PC-3 (cell line): ENCODE measurements at regions not wholly inside any gene's neighbourhood (a gene's known extent, or its start where the extent isn't known, plus 50 kb on each side); places are given as distances from the start of the nearest gene placed in this dataset.

ENCODE experiments used
- ATAC-seq: fragments of 200-7000 bp; cut with Tn5 transposase; 2 replicates; pipeline ENCODE4 v1.9.1; 2020; ENCODE audit warnings: mild to moderate bottlenecking, moderate library complexity
- BruUV-seq: library from RNA; stranded (reverse); fragments of 400-500 nt; replicated peaks from 2 replicates; lab custom pipeline; 2021; lab: Mats Ljungman, UMichigan
- CTCF ChIA-PET: fragments of 300-600 bp; sonication (Branson Sonifier 250); formaldehyde crosslinking; loops from one replicate; lab custom pipeline; 2022; ENCODE audit warnings: antibody characterized with exemption; lab: Charles Lee
- POLR2A ChIA-PET: fragments of 300-600 bp; sonication (Branson Sonifier 250); formaldehyde crosslinking; loops from one replicate; lab custom pipeline; 2022; ENCODE audit warnings: antibody characterized with exemption; ENCODE audit not compliant: unreplicated experiment; lab: Charles Lee
- DNase-seq: peaks from one replicate; pipeline ENCODE4 v3.0.0-alpha.2; 2015
- H2AFZ ChIP-seq: fragments of 300-600 bp; sonication (generic); 2 replicates; pipeline ENCODE4 v1.6.0; 2016; ENCODE audit warnings: antibody characterized with exemption, low read length
- H3F3A ChIP-seq: fragments of 300-600 bp; sonication (generic); one replicate; pipeline ENCODE4 v1.6.0; 2017; ENCODE audit warnings: antibody characterized with exemption, low read length, control low read depth, mild to moderate bottlenecking; ENCODE audit not compliant: unreplicated experiment
- H3K27ac ChIP-seq: fragments of 300-600 bp; sonication (generic); 2 replicates; pipeline ENCODE4 v1.5.1; 2016; ENCODE audit warnings: mild to moderate bottlenecking, low read length
- H3K27me3 ChIP-seq: fragments of 300-600 bp; sonication (generic); 2 replicates; pipeline ENCODE4 v1.6.1; 2016; ENCODE audit warnings: low read length, mixed read lengths
- H3K36me3 ChIP-seq: fragments of 300-600 bp; sonication (generic); 2 replicates; pipeline ENCODE4 v1.6.1; 2016; ENCODE audit warnings: low read depth, mixed run types, low read length, mixed read lengths
- H3K4me1 ChIP-seq: fragments of 300-600 bp; sonication (generic); 2 replicates; pipeline ENCODE4 v1.5.1; 2016; ENCODE audit warnings: low read length; ENCODE audit not compliant: insufficient read depth
- H3K4me2 ChIP-seq: fragments of 300-600 bp; sonication (generic); 2 replicates; pipeline ENCODE4 v1.6.0; 2016; ENCODE audit warnings: low read length
- H3K4me3 ChIP-seq: fragments of 300-600 bp; sonication (generic); 2 replicates; pipeline ENCODE4 v1.5.1; 2016; ENCODE audit warnings: mild to moderate bottlenecking, low read length, mixed read lengths
- H3K79me2 ChIP-seq: fragments of 300-600 bp; sonication (generic); 2 replicates; pipeline ENCODE4 v1.6.1; 2017; ENCODE audit warnings: low read length, mixed read lengths
- H3K9ac ChIP-seq: fragments of 300-600 bp; sonication (generic); 2 replicates; pipeline ENCODE4 v1.6.0; 2016; ENCODE audit warnings: mild to moderate bottlenecking, low read length
- H3K9me2 ChIP-seq: fragments of 300-600 bp; sonication (generic); replicated peaks from 2 replicates; pipeline ENCODE4 v1.6.1; 2016; ENCODE audit warnings: mixed run types, low read length, mixed read lengths
- H3K9me3 ChIP-seq: fragments of 300-600 bp; sonication (generic); 2 replicates; pipeline ENCODE4 v1.6.1; 2016; ENCODE audit warnings: low read length, mixed read lengths
- H4K20me1 ChIP-seq: fragments of 300-600 bp; sonication (generic); 2 replicates; pipeline ENCODE4 v1.6.1; 2016; ENCODE audit warnings: low read length, mixed read lengths
- EZH2 ChIP-seq: fragments of 300-600 bp; sonication (generic); IDR thresholded peaks from one replicate; pipeline ENCODE4 v1.6.1; 2017; ENCODE audit warnings: antibody characterized with exemption, mild to moderate bottlenecking, low read length; ENCODE audit not compliant: unreplicated experiment
- EZH2phosphoT487 ChIP-seq: fragments of 300-600 bp; sonication (generic); IDR thresholded peaks from 2 replicates; pipeline ENCODE4 v1.6.1; 2018; ENCODE audit warnings: mild to moderate bottlenecking, antibody characterized with exemption, low read length, borderline replicate concordance
- intact Hi-C: fragments of 100-400 bp; cut with micrococcal nuclease; formaldehyde crosslinking; loops from 2 replicates; pipeline ENCODE4 v1.9.0; 2023
- TF ChIP-seq, protein P1 (sequence below): fragments of 300-600 bp; sonication (generic); conservative IDR thresholded peaks from 2 replicates; pipeline ENCODE4 v1.5.1; 2017; ENCODE audit warnings: antibody characterized with exemption, low read depth, mild to moderate bottlenecking, low read length

DNA sequence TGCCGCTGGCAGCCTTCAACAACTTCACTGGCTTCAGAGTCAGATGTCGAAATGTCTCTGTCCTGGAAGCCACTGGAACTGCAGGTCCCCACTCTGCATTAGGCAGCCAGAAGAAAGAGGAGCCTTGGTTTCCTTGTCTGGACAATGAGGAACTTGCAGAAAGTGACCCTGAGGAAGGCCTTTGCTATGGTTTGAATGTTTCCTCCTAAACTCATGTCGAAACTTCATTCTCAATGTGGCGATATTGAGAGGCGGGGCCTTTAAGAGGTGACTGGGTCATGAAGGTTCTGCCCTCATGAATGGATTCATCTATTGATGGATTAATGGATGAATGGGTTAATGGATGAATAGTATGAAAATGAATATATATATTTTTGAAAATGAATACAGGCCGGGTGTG, 61.6 kb upstream of the GPR26 start:
- H3K36me3 ChIP-seq, result no peaks in the 10 kb centered on the region
- no peaks in the 10 kb centered on the region for H3K4me1 ChIP-seq
- H2AFZ ChIP-seq, result no peak overlapping the region
- no peak overlapping the region for H3K4me2 ChIP-seq
- peaks cover 19% of the 10 kb centered on the region for H3K27me3 ChIP-seq
- BruUV-seq, result no TSS peak
- H3K27ac ChIP-seq, result no peak overlapping the region
- H3K79me2 ChIP-seq, result no peaks in the 10 kb centered on the region
- CTCF ChIA-PET, result no interaction called here
- no peaks in the 10 kb centered on the region for H4K20me1 ChIP-seq
- no peak for ATAC-seq
- no peak for TF ChIP-seq EZH2phosphoT487
- TF ChIP-seq, protein P1, sequence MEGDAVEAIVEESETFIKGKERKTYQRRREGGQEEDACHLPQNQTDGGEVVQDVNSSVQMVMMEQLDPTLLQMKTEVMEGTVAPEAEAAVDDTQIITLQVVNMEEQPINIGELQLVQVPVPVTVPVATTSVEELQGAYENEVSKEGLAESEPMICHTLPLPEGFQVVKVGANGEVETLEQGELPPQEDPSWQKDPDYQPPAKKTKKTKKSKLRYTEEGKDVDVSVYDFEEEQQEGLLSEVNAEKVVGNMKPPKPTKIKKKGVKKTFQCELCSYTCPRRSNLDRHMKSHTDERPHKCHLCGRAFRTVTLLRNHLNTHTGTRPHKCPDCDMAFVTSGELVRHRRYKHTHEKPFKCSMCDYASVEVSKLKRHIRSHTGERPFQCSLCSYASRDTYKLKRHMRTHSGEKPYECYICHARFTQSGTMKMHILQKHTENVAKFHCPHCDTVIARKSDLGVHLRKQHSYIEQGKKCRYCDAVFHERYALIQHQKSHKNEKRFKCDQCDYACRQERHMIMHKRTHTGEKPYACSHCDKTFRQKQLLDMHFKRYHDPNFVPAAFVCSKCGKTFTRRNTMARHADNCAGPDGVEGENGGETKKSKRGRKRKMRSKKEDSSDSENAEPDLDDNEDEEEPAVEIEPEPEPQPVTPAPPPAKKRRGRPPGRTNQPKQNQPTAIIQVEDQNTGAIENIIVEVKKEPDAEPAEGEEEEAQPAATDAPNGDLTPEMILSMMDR, result no peak
- TF ChIP-seq EZH2, result no peak
- H3K9me2 ChIP-seq, result no peaks in the 10 kb centered on the region
- DNase-seq, result no peak
- no peaks in the 10 kb centered on the region for H3F3A ChIP-seq
- intact Hi-C loops, result no loop called here
- POLR2A ChIA-PET, result no interaction called here
- H3K9me3 ChIP-seq, result no peaks in the 10 kb centered on the region
- H3K9ac ChIP-seq, result no peak overlapping the region
- no peak overlapping the region for H3K4me3 ChIP-seq

DNA sequence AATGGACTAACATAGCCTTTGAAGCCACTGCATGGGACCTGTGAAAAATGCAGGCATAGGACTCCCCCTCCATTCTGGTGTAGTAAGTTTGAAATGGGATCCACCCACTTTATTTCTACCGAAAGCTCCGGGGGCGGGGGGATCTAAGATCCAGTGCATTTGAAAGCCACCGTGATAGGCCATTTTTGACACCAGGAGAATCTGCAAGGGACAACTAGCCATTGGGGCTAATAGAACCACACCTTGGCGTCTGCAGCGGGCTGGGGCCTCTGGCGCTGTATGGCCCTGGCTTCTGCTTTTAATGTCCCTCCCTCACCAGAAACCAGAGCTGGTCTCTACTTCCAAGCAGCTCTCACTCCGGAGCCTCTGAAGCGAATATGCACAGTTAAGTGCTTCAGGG, 60.1 kb upstream of the GPR26 start:
- Histone ChIP-seq H3K36me3 (no peaks in the 10 kb centered on the region), H3K4me1 (no peaks in the 10 kb centered on the region), H3K27ac (no peak overlapping the region), H3K27me3 (peaks cover 19% of the 10 kb centered on the region), H3F3A (no peaks in the 10 kb centered on the region), H3K9me3 (no peaks in the 10 kb centered on the region), H3K4me2 (no peak overlapping the region), H3K9me2 (no peaks in the 10 kb centered on the region), H4K20me1 (no peaks in the 10 kb centered on the region), H3K79me2 (no peaks in the 10 kb centered on the region), H3K4me3 (no peak overlapping the region), H2AFZ (no peak overlapping the region), H3K9ac (no peak overlapping the region)
- DNase-seq, result no peak
- BruUV-seq, result no TSS peak
- no peak for ATAC-seq
- TF ChIP-seq EZH2phosphoT487 (no peak), EZH2 (no peak)
- TF ChIP-seq, protein P1, result no peak
- intact Hi-C loops, result no loop called here
- CTCF ChIA-PET, result no interaction called here
- POLR2A ChIA-PET, result no interaction called here

DNA sequence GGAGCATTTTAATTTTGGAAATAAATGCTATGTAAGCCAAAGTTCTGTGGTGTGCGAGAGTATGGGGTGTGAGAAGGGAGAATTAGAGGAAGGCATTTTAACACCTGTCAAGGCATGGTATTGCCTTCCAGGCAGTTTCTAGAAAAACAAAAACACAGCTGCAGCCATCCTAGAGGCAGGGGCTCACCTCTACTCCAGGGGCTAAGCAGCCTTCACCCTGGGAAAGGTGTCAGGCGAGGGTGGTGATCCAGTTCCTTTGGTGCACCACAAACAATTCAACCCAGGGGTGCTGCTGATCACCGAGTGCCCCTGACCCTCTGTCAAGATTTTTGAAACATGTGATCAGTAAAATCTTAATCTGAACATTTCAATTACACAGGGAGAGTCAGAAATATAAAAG, 59.2 kb upstream of the GPR26 start:
- no peak overlapping the region for H3K9ac ChIP-seq
- H2AFZ ChIP-seq, result no peak overlapping the region
- no peaks in the 10 kb centered on the region for H3K79me2 ChIP-seq
- H3K4me3 ChIP-seq, result no peak overlapping the region
- no peak for ATAC-seq
- no peaks in the 10 kb centered on the region for H3K9me3 ChIP-seq
- no peak overlapping the region for H3K27ac ChIP-seq
- BruUV-seq, result no TSS peak
- no peaks in the 10 kb centered on the region for H3K4me1 ChIP-seq
- intact Hi-C loops, result no loop called here
- TF ChIP-seq EZH2phosphoT487 (no peak), EZH2 (no peak)
- TF ChIP-seq, protein P1, result no peak
- H3K4me2 ChIP-seq, result no peak overlapping the region
- no peaks in the 10 kb centered on the region for H4K20me1 ChIP-seq
- ChIA-PET CTCF (no interaction called here), POLR2A (no interaction called here)
- no peak for DNase-seq
- no peaks in the 10 kb centered on the region for H3K9me2 ChIP-seq
- no peaks in the 10 kb centered on the region for H3K36me3 ChIP-seq
- H3F3A ChIP-seq, result no peaks in the 10 kb centered on the region
- peaks cover 19% of the 10 kb centered on the region for H3K27me3 ChIP-seq
